Stimulated activated CD4-positive, alpha-beta T cell treated with anti-CD3 and anti-CD28 coated beads, TNF-alpha, amount 100 ng/mL, for 48 hours (primary cell): ENCODE measurements at regions not wholly inside any gene's neighbourhood (a gene's known extent, or its start where the extent isn't known, plus 50 kb on each side); places are given as distances from the start of the nearest gene placed in this dataset.

Experiments used
- DNase-seq, 3 donors: peaks; one replicate each; pipeline ENCODE4 v3.0.0-alpha.2; 2020; ENCODE audit warnings: low read depth in 3 of 3

DNA sequence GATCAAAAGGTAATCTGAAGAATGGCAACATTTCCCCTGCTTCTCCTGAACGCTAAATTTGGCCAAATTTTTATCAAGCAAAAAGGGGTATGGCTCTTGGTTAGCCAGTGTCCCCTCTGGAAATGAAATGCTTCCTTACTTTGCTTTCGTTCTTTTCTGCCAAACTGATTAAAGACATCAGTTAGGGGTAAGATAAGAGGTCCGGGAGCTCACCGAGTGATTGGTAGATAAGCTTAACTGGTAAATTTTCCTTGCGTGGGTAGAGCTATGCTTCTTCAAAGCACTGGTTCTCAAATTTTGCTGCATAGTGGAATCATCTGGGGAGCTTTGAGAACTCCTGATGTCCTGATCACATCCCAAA lies 62.7 kb upstream of the MAPRE2 start:
- no peak for DNase-seq

DNA sequence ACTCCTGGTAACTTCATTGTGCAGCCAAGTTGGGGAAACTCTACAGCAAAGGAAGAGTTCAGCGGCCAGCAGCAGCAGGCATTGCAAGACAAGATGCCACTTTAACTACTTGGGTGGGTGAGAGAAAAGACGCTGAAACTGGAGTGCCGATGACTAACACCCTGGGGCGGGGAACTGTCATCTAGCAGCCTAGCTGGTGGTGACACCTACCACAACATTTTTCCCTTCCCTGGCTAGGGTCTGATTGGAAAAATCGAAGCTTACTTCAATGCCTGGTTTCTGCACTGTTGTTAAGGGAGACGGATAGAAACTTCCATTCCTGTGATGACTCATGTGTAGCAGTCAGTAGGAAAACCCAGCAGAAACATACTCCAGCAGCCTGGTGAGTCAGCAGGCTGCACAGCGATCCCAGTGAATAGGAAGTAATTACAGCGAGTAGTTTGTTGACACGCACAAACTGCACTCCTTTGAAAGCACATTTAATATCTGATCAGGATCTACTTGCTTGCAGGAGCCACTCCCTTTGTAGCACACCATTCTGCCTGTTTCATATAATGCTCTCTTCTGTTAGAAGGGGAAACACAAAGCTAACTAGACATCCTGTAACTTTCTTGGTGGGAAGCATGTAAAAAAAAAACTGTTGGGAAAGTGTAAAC lies 62.1 kb upstream of the MAPRE2 start:
- peak; percentile 38 to 60 (median 53) for DNase-seq

DNA sequence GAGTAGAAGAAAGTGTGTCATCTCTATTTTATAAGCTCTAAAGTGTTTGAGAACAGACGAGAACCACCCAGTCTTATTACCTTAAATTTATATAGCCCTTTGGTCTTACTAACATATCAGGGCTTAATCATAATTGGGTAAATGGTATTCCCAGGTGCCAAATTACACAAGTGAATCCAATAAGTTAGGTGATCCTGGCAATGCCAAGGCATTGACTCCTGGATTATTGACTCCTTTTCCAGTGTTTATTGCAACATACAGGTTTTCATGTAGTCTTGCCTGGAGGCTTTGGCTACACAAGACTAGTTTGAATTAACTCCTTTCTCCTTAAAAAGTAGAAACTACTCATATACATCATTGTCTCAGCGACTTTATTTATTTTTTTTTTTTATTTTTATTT lies 59.7 kb upstream of the MAPRE2 start:
- no peak for DNase-seq

DNA sequence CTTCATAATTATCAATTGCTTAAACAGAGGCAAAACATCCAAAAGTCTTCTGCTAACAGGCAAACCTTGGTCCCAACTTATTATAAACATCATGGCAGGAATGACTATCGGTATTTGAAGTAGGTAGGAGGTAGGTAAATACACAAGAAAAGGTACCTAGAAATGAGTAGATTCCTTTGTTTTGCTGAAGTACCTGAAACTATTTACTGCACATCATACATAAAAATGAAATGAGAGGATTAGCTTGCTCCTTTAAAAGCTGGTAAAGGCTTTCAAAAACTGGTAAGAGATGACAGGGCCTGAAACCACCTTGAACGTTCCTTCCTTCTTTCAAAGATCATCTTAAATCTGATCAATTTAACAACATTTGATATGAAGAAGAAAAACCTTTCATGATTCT lies 55.2 kb upstream of the MAPRE2 start:
- DNase-seq = no peak

DNA sequence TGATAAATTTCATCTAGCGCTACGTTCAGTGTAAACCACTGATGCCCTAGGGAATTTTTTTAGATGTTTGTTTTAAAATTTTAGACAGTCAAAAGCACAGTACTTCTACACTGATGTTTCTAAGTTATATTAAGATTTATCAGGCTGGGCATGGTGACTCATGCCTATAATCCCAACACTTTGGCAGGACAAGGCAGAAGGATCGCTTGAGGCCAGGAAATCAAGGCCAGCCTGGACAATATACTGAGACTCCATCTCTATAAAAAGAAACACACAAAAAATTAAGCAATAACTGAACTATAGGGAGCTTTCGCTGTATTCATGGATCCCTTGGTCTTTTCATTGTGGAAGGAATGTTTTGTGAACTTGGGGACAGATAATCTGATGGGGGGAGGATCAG lies 50.6 kb upstream of the MAPRE2 start:
- no peak for DNase-seq

DNA sequence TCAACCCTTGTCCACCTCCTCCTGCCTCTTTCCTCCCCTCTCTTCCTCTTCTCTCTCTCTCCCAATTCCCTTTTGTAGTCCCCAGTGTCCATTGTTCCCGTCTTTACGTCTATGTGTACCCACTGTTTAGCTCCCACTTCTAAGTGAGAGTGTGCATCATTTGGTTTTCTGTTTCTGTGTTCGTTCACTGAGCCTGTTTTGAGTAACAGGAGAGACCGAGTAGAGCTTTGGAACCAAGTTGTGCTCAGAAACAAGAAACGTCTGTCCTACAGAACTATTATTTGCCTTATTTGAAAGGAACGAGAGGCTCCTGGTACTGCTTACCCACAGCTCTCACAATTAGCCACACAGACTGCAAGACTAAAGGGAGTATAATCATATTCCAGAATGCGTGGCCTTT lies 50.1 kb upstream of the MAPRE2 start:
- no peak for DNase-seq
